ENCODE measurements at regions not wholly inside any gene's neighbourhood (a gene's known extent, or its start where the extent isn't known, plus 50 kb on each side); places are given as distances from the start of the nearest gene placed in this dataset.
"Not testable (repeated sequence)": the region's sequence is repeated elsewhere in the genome, so short reads cannot be mapped to it uniquely, and the experiment has no call there.

- H3K27me3 ChIP-seq (ENCODE audit: control insufficient read depth, insufficient read depth, low read length); H3K4me1 ChIP-seq (ENCODE audit: control insufficient read depth, insufficient read depth, low read length); ATAC-seq (ENCODE audit: low read depth); H2AFZ ChIP-seq (replicated peaks; ENCODE audit: low read length, poor library complexity); H3K79me1 ChIP-seq (ENCODE audit: low read depth in 1 of 2, low read length in 2 of 2); H2BK15ac ChIP-seq (ENCODE audit: low read depth, low read length); intact Hi-C loops (cut with micrococcal nuclease); H4K8ac ChIP-seq (ENCODE audit: low read depth in 2 of 2, low read length in 2 of 2); H4K20me1 ChIP-seq (ENCODE audit: insufficient read depth, low read length); in situ Hi-C loops (cut with MboI; ENCODE audit: low sequenced_read_pairs); H3K23ac ChIP-seq (ENCODE audit: low read depth, low read length); H2BK20ac ChIP-seq (ENCODE audit: low read depth, low read length); H3K9me3 ChIP-seq (ENCODE audit: control insufficient read depth, insufficient read depth, low read length); H4K5ac ChIP-seq (ENCODE audit: low read depth, low read length); DNase-seq; POLR2A ChIA-PET (ENCODE audit: unreplicated experiment); H3K56ac ChIP-seq (ENCODE audit: extremely low read depth, insufficient read depth, low read length); H3K4me3 ChIP-seq (ENCODE audit: insufficient read depth, low read depth, low read length); H2BK5ac ChIP-seq (ENCODE audit: low read depth, low read length, poor library complexity, severe bottlenecking); H3K4ac ChIP-seq (ENCODE audit: low read depth, low read length); H4K91ac ChIP-seq (ENCODE audit: insufficient read depth, low read depth, low read length); H3K14ac ChIP-seq (replicated peaks; ENCODE audit: low read depth, low read length); H3K27ac ChIP-seq (ENCODE audit: insufficient read depth, low read length); dilution Hi-C loops (cut with HindIII; ENCODE audit: low sequenced_read_pairs, unreplicated experiment); H3K36me3 ChIP-seq (ENCODE audit: control insufficient read depth, insufficient read depth, low read length); H3K4me2 ChIP-seq (ENCODE audit: low read depth, low read length); H2AK5ac ChIP-seq (ENCODE audit: low read depth, low read length); H3K9ac ChIP-seq (ENCODE audit: low read depth, low read length); BruUV-seq (replicated peaks); H3K18ac ChIP-seq (ENCODE audit: low read depth, low read length); H3K9me1 ChIP-seq (ENCODE audit: insufficient read depth, low read length); H2AK9ac ChIP-seq (replicated peaks; ENCODE audit: low read depth, low read length, poor library complexity); H2BK120ac ChIP-seq (ENCODE audit: low read depth, low read length): not testable (repeated sequence)
- no CpG with 5 or more reads among the region's 15 CpGs for WGBS, 2 experiments (ENCODE audit: extremely low coverage in 2 of 2, insufficient read length in 1 of 2)
- CTCF ChIA-PET: interaction anchor here (0.7 kb wide), 1 partner anchor 112 kb away, joined by 3 read pairs; no protein-coding TSS in a partner anchor
These were observed 698.5 kb downstream of the C6orf118 start for GRCh38 chr6:164610859-164611258.

GRCh38 chr6:164602415-164602814 is 707.0 kb downstream of the C6orf118 start:
- H2BK15ac ChIP-seq (ENCODE audit: low read depth, low read length); H2AK9ac ChIP-seq (replicated peaks; ENCODE audit: low read depth, low read length, poor library complexity); H3K56ac ChIP-seq (ENCODE audit: extremely low read depth, insufficient read depth, low read length); H4K8ac ChIP-seq (ENCODE audit: low read depth in 2 of 2, low read length in 2 of 2); H3K4ac ChIP-seq (ENCODE audit: low read depth, low read length); H3K36me3 ChIP-seq (ENCODE audit: control insufficient read depth, insufficient read depth, low read length); POLR2A ChIA-PET (ENCODE audit: unreplicated experiment); H4K91ac ChIP-seq (ENCODE audit: insufficient read depth, low read depth, low read length); H3K4me3 ChIP-seq (ENCODE audit: insufficient read depth, low read depth, low read length); in situ Hi-C loops (cut with MboI; ENCODE audit: low sequenced_read_pairs); H2BK120ac ChIP-seq (ENCODE audit: low read depth, low read length); dilution Hi-C loops (cut with HindIII; ENCODE audit: low sequenced_read_pairs, unreplicated experiment); H3K9me3 ChIP-seq (ENCODE audit: control insufficient read depth, insufficient read depth, low read length); H2AK5ac ChIP-seq (ENCODE audit: low read depth, low read length); H2AFZ ChIP-seq (replicated peaks; ENCODE audit: low read length, poor library complexity); H3K14ac ChIP-seq (replicated peaks; ENCODE audit: low read depth, low read length); ATAC-seq (ENCODE audit: low read depth); H2BK20ac ChIP-seq (ENCODE audit: low read depth, low read length); H2BK5ac ChIP-seq (ENCODE audit: low read depth, low read length, poor library complexity, severe bottlenecking); H3K27ac ChIP-seq (ENCODE audit: insufficient read depth, low read length); H4K20me1 ChIP-seq (ENCODE audit: insufficient read depth, low read length); H3K9me1 ChIP-seq (ENCODE audit: insufficient read depth, low read length); H3K9ac ChIP-seq (ENCODE audit: low read depth, low read length); BruUV-seq (replicated peaks); H3K18ac ChIP-seq (ENCODE audit: low read depth, low read length); intact Hi-C loops (cut with micrococcal nuclease); CTCF ChIA-PET; H3K79me1 ChIP-seq (ENCODE audit: low read depth in 1 of 2, low read length in 2 of 2); H3K4me1 ChIP-seq (ENCODE audit: control insufficient read depth, insufficient read depth, low read length); H4K5ac ChIP-seq (ENCODE audit: low read depth, low read length); DNase-seq; H3K23ac ChIP-seq (ENCODE audit: low read depth, low read length); H3K4me2 ChIP-seq (ENCODE audit: low read depth, low read length); H3K27me3 ChIP-seq (ENCODE audit: control insufficient read depth, insufficient read depth, low read length): not testable (repeated sequence)
- 100% methylated on average over 1 of the region's 15 CpGs; no CpG with 5 or more reads in 1 of the 2 experiments for WGBS, 2 experiments (ENCODE audit: extremely low coverage in 2 of 2, insufficient read length in 1 of 2)

Measured in IMR-90 (cell line).